ENCODE measurements at regions not wholly inside any gene's neighbourhood (a gene's known extent, or its start where the extent isn't known, plus 50 kb on each side); places are given as distances from the start of the nearest gene placed in this dataset.
"Not testable (repeated sequence)": the region's sequence is repeated elsewhere in the genome, so short reads cannot be mapped to it uniquely, and the experiment has no call there.

- no peak for DNase-seq
Observed at GRCh38 chr7:153012203-153012602, 252.7 kb downstream of the ACTR3B start.

DNA sequence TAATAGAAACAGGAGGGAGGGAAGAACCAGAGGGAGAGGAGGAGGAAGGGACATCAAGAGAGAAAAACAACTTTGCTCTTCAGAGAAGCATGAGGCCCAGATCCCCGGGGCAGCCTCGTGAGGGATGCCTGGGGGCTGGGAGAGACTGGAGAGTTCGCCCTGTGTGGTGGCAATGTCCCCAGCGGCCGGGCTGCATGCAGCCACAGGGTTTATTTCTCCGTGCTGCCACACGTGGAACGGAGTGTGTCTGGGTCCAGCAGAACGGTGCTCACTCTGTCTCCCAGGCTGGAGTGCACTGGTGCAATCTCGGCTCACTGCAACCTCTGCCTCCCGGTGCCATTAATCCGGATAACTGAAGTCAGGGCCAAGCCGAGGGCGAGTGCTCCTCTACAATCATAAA, 257.7 kb downstream of the ACTR3B start:
- peak; percentile 43 for DNase-seq

- no peak for DNase-seq
Observed at GRCh38 chr7:153021542-153021941, 262.0 kb downstream of the ACTR3B start.

DNA sequence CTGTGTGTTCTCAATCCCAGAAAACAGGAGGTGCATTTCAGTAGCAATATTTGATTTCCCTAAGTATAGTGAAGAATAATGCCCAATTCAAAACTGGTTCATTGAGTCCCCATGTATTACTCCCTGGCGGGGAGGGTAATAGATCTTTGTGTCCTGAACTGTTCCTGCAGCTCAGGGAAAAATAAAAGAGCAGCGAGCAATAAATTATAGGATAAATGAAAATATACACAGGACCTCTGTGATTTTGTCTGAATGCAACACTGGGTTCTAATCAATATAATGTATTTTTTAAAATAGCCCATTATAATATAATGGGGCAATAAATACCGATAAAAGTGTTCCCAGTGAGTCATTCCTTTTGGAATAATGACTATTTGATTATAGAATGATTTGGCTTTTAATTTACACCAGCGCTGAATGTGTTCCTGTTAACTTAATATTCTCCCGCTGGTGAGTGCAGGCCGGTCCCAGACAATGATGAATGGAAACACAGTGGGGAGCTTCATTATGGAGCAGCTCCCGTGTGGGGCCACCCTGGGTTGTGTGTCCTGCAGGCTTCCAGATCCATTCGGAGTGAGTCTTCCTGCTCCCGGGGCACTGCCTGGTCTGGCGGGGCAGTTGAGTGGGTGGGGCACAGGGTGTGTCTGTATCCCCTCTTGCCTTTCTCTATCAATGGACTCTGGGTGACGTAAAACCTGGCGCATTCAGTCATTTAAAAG, 263.1 kb downstream of the ACTR3B start:
- DNase-seq = no peak

GRCh38 chr7:153023194-153023592, 263.6 kb downstream of the ACTR3B start:
- no peak for DNase-seq

DNA sequence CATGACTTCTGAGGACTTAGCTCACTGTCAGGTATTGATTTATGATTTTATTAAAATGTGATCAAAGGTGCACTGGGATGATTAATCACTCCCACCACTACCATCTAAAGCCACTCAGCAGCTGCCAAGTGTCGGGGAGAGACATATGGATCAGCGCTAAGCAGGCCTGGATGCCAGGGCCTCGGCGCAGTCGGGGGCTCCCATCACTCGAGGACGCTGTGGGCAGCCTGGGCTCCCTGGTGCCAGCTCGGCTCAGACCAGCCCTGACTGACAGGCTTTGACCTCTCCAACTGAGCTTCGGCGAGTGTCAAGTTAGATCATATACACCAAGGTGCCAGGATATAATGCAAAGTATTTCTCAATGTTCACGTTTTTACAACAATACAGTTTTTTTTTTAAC, 267.7 kb downstream of the ACTR3B start:
- DNase-seq = no peak

- DNase-seq = no peak
Observed at GRCh38 chr7:153027904-153028303, 268.4 kb downstream of the ACTR3B start.

GRCh38 chr7:153030976-153031375, 271.4 kb downstream of the ACTR3B start:
- DNase-seq = no peak

- no peak for DNase-seq
Observed at GRCh38 chr7:153034791-153035190, 275.2 kb downstream of the ACTR3B start.

- no peak for DNase-seq
Observed at GRCh38 chr7:153036396-153037063, 277.0 kb downstream of the ACTR3B start.

DNA sequence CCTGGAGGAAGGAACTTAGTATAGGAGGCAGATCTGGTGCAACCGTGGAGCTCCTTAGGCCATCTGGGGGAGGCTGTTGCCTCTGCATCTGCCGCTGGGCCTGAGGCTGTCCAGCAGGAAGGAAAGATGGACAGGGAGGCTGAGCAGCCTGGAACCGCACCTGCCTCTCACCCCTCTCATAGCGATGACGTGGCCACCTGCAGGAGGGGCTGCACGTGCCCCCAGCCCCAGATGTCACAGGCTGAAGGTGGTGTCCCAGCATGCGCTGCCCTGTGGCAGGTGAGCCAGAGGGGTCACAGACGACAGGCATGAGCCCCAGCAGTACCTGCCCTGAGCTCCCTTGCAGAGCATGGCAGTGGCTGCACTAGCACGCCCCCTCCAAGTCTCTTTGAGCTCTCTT, 283.9 kb downstream of the ACTR3B start:
- DNase-seq = no peak

DNA sequence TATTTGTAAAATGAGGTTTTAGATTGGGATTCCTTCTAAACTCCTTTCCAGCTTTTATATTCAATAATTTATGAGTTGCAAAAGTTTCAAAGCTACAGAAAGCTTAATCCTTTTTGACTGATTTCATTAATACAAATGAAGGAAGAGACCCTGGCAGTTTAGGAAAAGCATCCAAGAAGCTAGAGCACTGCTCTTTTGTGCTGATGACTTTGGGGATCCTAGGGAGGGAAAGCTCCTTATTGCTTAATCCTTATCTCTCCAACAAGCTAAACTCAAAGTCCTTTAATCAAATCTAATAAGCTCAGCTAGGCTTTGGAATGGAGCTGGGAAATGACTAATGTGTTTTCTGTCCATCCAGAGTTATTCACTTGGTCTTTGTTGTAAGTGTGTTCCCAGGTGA, 285.4 kb downstream of the ACTR3B start:
- no peak for DNase-seq

- DNase-seq = no peak
Observed at GRCh38 chr7:153047079-153047959, 287.8 kb downstream of the ACTR3B start.

GRCh38 chr7:153052206-153052605, 292.7 kb downstream of the ACTR3B start:
- DNase-seq = no peak

DNA sequence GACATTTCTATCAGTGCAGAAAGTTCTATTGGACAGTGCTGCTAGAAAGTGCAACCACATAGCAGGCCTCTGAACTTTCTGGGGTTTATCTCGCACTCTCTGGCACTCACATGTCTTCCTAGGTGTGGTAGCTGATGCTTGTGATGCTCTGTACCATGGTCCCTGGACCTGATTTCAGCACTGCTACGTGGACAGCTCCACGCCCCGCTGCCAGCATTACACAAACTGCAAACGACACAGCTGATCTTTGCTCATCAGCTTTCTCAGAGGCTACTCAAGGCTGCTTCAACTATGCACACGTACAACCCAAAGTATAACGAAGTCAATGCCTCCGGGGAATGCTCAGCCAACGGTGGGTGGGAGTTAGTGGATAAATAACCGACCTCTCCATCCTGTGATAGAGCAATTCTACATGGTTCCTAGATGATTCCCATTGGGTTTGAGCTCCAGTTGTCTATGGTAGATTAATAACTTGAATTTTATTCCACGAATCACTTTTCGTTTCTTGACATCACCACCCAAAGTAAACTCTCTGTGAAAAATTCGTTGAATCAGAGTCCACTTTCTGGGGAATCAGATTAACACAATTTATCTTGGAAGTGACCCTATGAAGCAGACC, 302.5 kb downstream of the ACTR3B start:
- DNase-seq = peak; percentile 74

DNA sequence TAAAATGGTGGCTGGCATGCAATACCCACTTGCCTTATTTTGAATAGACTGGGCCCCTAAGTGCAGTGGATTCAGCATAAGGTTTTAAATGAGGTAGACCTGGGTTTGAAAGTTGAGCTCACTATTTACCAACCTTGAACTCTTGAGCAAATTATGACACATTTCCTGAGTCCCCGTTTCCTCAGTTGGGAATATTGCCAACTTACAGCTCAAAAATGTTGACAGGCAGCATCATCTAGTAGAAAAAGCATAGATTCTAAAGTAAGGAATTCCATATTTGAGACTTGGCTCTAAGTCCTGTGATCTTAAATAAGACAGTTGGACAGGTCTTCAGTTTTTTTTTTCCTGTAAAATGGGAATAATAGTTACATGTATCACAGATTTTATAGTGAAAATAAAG, 305.5 kb downstream of the ACTR3B start:
- DNase-seq = no peak

GRCh38 chr7:153066711-153067110, 307.2 kb downstream of the ACTR3B start:
- no peak for DNase-seq

GRCh38 chr7:153070141-153070540, 310.6 kb downstream of the ACTR3B start:
- DNase-seq = no peak

DNA sequence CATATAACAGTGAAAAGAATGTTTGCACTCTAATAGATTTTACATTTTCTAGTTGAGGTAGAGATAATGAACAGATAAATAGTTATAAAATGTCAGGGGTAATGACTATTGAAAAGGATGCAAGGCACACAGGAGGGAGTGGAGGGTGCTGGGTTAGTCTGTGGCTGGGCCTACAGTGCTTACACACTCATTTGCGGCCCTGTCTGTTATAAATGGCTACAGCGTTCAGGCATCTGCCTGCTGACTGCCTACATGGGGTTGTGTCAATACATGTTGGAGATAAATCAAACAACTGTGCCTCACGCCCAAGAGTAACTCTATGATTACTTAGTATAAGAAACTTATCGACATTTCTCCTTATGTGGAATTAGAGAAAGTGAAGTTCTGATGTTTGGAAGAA, 313.3 kb downstream of the ACTR3B start:
- DNase-seq = no peak

GRCh38 chr7:153076289-153076688, 316.7 kb downstream of the ACTR3B start:
- DNase-seq = not testable (repeated sequence)

- DNase-seq = no peak
Observed at GRCh38 chr7:153081496-153081895, 321.9 kb downstream of the ACTR3B start.

- no peak for DNase-seq
Observed at GRCh38 chr7:153084278-153084677, 324.7 kb downstream of the ACTR3B start.

GRCh38 chr7:153087498-153087897, 327.9 kb downstream of the ACTR3B start:
- DNase-seq = no peak

Measured in islet precursor cell (in vitro differentiated cells).